SK-N-SH treated with all-trans-retinoic acid at 6 μM for 48 hours (cell line): ENCODE measurements at regions not wholly inside any gene's neighbourhood (a gene's known extent, or its start where the extent isn't known, plus 50 kb on each side); places are given as distances from the start of the nearest gene placed in this dataset.

Experiments used
- CSRNP3 ChIP-seq: fragments of 250-450 bp; sonication (Bioruptor Pico); IDR thresholded peaks from 2 replicates; pipeline ENCODE4 v1.5.1; 2021; ENCODE audit warnings: mild to moderate bottlenecking, moderate library complexity
- ISL1 ChIP-seq: fragments of 250-450 bp; sonication (Bioruptor Pico); IDR thresholded peaks from 2 replicates; pipeline ENCODE4 v2.1.2; 2022; ENCODE audit warnings: mild to moderate bottlenecking, moderate library complexity
- OSR1 ChIP-seq: fragments of 250-450 bp; sonication (Bioruptor Pico); IDR thresholded peaks from 2 replicates; pipeline ENCODE4 v1.8.0; 2022; ENCODE audit warnings: moderate library complexity, mild to moderate bottlenecking, inconsistent platforms
- PATZ1 ChIP-seq: fragments of 250-450 bp; sonication (Bioruptor Pico); IDR thresholded peaks from 2 replicates; pipeline ENCODE4 v1.8.0; 2020; ENCODE audit warnings: mild to moderate bottlenecking, moderate library complexity, borderline replicate concordance
- POU6F1 ChIP-seq: fragments of 250-450 bp; sonication (Bioruptor Pico); IDR thresholded peaks from 2 replicates; pipeline ENCODE4 v1.8.0; 2021; ENCODE audit warnings: low read depth, mild to moderate bottlenecking, moderate library complexity, borderline replicate concordance
- PPARA ChIP-seq: fragments of 250-450 bp; sonication (Bioruptor Pico); IDR thresholded peaks from 2 replicates; pipeline ENCODE4 v1.5.0; 2020; ENCODE audit warnings: mild to moderate bottlenecking, borderline replicate concordance
- TOX ChIP-seq: fragments of 250-450 bp; sonication (Bioruptor Pico); IDR thresholded peaks from 2 replicates; pipeline ENCODE4 v1.8.0; 2021; ENCODE audit warnings: mild to moderate bottlenecking, moderate library complexity, borderline replicate concordance
- ZNF70 ChIP-seq: fragments of 450-650 bp; formaldehyde crosslinking; IDR thresholded peaks from 2 replicates; pipeline ENCODE4 v1.5.0; 2020; ENCODE audit warnings: mild to moderate bottlenecking, moderate library complexity

GRCh38 chr10:86591436-86591835 lies 62.9 kb upstream of the OPN4 start:
- TF ChIP-seq POU6F1 (CRISPR knock-in tag) (no peak), CSRNP3 (CRISPR knock-in tag) (no peak), PATZ1 (CRISPR knock-in tag) (no peak), OSR1 (CRISPR knock-in tag) (no peak), ZNF70 (CRISPR knock-in tag) (no peak), PPARA (CRISPR knock-in tag) (no peak), TOX (CRISPR knock-in tag) (no peak), ISL1 (CRISPR knock-in tag) (no peak)
